D341Med (cell line): ENCODE measurements at regions not wholly inside any gene's neighbourhood (a gene's known extent, or its start where the extent isn't known, plus 50 kb on each side); places are given as distances from the start of the nearest gene placed in this dataset.
"Not testable (repeated sequence)": the region's sequence is repeated elsewhere in the genome, so short reads cannot be mapped to it uniquely, and the experiment has no call there.

Experiments
- DNase-seq: peaks from one replicate; pipeline ENCODE4 v3.0.0; 2012; ENCODE audit warnings: low spot score

DNA sequence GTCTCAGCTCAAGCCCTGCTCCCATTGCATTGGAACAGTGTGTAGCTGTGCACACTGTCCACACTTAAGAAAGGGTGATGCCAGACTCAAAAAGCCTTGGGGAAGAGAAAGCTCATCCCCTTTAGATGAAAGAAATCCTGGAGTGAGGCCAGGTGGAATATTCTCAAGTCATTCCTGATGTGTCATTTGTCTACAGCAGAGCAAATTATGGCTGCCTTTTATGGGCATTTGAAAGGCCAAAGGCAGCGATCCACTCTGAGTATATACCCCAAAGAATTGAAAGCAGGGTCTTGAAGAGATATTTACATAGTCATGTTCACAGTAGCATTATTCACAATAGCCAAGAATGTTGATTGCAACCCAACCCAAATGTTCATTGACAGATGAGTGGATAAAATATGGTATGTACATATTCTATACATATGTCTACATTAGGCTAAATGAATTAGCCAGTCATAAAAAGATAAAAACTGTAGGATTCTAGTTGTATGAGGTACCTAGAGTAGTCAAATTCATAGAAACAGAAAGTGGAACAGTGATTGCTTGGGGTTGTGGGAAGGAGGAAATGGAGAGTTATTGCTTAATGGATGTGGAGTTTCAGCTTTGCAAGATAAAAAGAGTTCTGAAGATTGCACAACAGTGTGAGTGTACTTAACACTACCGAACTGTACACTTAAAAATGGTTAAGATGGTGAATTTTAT is 214.9 kb downstream of the KCNRG start:
- DNase-seq = no peak

DNA sequence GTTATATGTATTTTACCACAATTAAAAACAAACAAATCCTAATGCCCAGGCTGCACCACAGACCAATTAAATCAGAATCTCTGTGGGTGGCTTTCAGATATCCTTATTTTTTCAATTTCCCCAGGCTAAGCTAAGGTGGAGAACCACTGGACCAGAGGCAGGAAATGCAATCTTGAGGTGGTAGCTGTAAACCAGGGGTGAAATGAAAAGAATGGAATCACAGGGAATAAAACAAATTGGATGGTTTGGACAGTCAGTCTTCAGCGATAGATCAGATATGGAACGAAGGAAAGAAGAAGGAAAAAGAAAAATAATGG is 215.4 kb downstream of the KCNRG start:
- no peak for DNase-seq

DNA sequence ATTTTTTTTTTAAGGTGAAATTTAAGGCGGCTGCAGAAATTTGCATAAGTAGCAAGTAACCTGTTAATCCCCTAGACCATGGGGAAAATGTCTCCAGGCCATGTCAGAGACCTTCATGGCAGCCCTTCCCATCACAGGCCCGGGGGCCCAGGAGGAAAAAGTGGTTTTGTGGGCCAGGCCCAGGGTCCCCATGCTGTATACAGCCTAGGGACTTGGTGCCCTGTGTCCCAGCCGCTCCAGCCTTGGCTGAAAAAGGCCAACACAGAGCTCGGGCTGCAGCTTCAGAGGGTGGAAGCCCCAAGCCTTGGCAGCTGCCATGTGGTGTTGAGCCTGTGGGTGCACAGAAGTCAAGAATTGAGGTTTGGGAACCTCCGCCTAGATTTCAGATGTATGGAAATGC is 218.3 kb downstream of the KCNRG start:
- not testable (repeated sequence) for DNase-seq

DNA sequence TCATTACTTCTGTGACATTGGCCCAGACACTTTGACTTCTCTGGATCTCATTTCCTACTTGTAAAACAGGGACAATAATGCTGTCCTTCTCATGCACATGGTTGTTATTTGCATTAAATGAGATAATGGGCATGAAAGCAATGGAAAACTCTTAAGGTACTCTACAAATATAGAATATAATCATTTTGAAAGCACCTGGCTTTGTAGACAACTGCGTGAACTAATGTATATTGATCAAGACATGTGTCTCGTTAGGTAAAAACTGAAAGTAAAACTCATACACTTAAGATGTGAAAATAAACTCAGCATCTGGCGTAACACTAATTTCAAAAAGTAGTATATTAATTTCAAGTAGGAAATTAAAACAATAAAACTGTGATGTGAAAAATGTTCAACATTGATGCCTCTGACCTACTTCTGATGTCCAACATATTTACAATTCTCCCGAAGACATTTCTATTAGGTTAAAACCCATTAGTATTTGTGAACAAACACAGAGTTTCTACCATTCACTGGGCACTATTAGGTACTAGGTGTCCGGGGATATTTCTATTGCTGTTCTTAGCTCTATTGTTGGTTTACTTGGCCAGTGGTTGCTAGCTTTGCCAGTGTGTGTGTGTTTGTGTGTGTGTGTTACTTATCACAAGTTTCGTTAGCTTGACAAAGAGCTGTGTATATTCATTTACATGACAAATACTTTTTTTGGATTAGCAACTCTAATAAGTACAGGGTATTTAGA is 220.5 kb downstream of the KCNRG start:
- DNase-seq = no peak

DNA sequence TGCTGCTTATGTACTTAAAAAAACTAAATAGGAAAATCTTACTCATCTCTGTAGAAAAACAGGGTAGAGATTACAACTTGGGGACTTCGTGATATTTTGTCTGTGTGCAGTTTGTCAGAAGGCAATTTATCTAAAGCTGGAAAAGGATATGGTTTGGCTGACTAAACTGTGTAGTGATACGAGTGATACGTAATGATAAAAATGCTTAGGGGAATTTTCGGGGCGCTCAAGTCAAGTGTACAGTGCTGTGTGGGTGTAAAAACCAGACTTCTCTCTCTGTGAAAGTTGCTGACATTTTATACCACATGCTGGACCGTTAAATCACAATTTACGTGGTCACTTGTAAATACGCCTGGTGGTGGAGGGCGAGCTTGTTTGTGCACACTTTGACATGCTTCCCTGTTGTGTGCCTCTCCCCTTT is 221.7 kb downstream of the KCNRG start:
- no peak for DNase-seq

DNA sequence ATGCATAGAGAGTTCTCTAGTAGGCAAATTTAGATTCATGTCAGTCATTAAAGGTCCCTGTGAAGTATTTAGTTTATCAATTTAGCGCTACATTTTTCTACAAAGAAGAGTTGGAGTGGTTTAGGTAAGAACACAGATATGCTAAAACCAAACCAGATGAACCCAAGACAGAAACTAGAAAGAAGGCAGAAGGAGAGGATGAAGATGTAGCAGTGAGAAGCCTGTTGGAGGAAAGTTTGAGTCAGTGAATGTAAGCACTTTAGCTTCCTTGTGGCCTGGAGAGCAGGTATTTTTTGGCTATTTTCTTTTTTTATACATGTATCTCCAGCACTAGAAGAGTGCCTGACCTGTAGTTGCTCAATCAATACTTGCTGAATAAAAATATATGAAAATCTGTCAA is 223.7 kb downstream of the KCNRG start:
- no peak for DNase-seq

DNA sequence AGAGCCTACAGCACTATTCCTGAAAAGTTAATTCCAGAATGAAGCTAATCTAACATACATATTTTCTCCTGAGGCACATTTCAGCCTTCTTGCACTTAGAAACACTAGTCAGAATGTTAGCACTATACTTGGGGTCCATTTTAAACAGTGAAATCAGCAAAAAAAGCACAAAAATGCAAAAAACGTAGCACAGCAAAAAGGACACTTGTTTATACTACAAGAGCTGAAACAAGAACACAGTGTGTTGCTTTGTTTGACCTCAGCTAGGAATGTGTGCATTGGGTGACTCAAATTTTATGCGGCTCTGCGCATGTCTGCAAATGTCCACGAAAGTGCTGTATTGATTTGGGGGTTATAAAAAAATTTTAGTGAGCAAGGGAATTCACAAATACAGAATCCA is 226.2 kb downstream of the KCNRG start:
- DNase-seq = no peak

DNA sequence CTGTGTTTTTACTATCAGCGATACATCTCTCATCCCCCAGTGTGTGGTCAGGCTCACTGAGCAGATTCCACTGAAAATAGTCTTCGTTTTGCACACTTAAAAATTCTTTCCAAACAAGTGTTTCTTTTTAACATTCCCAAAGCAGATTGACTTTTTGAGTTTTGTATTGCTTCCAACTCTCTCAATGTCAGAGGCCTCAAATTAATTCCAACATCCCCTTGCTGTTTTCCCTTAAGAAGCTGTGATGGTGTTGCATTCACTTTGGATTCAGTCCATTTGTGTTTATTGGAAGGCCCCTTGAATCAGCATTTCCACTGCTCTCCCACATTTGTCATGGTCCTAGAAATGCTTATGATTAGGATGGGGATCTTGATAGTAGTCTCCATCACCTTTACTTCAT is 228.7 kb downstream of the KCNRG start:
- no peak for DNase-seq

DNA sequence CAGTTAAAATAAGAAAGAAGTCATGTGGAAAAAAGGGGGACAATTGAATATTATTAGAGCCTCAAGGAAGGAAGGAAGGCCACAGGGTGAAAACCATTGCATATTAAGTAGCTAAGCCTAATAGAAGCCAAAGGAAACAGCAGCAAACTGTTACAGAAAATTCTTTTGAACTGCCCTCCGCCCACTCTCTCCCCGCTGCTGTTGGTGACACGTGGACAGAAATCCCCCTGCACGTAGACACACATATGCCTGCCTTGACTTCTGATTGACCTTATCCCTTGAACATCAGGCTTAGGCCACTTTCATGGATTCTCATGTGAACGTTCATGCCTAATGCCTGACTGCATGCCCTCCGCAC is 229.1 kb downstream of the KCNRG start:
- DNase-seq = no peak

DNA sequence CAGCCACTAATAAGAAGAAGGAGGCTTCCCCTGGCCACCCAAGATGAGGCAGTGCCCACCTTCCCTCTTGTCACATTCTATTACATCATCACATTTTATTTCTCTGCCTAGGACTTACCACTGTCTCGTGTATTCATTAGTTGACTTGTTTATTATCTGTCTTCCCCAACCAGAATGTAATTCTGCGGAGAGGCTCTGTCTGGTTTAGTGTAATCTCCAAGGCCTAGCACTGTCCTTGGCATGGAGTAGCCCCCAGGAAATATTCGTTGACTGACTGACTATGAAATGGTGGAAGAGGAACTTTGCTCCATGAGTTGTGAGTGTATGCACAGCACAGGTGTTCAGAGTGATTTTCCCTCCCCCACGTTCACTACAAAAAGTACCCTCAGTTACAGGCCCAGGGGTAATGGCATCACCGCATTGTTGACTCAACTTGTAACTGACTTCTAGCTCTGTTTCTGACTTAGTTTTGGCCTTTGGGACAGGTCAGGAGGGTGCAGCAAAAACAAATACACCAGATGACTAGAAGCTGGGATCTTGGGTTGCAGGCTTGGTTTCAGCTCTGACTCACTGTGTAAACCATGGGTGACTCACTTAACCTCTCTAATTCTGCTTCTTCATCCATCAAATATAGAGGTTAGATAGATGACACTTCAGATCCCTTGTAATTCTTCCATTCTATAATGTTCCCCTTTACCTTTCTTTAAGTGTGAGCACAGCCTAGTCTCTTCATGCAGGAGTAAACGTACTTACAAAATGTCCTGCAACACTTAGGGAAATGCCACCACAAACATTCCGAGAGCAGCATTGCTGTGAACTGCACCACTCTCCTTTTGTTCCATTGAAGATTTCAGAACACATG is 229.7 kb downstream of the KCNRG start:
- DNase-seq = no peak

DNA sequence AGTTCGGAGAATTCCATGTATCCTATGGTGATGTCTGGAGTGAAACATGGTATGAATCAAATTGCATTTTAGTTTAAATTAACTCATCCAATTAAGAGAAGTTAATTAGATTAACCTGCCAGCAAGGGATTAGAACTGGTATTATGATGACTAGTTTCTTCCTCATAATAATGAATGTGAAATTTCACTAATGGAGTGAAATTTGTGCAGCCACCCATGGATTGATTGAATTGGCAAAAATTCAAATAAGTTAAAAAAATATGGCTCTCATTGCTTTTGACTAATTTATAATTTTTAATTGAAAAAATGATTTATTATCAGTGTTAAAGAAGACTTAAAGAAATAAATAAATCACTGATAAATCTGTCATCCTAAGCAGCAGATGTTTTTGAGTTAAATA is 232.0 kb downstream of the KCNRG start:
- DNase-seq = no peak

DNA sequence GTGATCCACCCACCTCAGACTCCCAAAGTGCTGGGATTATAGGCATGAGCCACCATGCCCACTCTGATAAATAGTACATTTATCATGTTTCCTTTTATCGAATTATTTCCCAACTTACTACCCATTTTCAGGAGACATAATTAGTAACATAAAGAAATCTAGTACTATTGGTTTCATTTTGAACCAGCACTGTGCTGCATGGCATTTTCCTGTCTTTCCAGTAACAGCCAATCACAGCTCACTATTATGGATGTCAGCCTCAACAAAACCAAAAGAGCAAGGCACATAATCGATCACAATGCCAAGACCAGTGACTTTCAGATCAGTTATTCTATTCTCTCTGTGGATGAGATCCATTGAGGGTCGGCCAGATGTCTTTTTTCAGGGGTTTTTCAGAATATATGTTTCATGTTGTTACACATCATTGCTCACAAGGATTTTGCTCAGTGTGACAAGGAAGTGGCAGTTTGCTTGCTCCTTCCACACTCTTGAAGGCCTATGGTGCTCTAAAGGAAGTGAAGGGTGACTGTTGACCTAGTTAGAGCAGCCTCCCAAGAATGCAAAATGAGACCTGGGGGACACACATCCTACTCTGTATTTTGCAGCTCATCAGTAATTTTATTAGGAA is 233.4 kb downstream of the KCNRG start:
- no peak for DNase-seq

DNA sequence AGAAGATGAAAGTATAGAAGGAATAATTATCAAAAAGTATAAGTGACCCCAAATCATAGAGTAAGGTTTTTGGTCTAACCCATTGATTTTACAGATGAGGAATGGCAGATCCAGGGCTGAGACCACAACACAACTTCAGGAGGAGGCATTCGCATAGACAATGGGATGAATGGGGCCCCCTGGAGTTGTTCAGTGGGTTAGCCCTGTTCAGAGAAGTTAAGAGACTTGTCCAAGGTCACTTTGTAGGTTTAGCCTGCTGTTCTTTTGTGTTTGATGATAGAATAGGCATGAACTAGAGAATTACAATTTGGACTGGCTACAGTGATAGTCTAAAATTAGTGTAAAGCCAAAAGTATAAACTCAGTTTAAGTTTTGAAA is 233.9 kb downstream of the KCNRG start:
- DNase-seq = no peak

DNA sequence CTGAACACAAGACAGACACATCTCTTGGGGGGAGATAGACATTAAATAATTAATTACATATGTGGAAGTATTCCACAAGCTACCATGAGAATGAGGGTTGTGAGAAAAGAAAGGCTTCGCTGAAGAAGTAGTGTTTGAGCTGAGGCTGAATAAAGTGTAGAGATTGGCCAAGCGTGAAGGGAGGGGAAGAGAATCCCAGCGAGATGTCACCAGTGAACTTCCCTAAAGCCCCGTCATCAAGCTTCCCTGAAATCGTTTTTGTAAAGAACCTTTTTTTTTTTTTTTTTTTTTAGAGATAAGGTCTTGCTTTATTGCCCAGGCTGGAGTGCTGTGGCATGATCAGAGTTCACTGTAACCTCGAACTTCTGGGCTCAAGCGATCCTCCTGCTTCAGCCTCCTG is 235.2 kb downstream of the KCNRG start:
- DNase-seq = no peak

DNA sequence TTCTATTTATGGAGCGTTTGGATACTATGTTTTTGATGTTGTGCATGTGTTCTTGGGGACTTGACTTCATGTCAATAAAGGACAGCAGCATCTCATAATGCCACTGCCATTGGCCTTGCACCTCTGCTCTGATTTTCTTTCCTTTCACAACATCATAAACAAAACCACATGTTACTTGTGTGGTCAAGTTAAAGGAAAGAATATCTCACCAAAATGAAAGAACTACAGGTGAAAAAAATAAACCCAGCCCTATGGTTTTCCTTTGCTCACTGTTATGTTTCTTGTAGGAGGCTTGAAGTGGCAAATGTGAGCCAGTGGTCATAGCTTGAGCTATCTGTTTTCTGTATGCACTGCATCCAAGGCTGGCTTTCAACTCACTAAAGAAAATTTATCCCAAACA is 240.4 kb downstream of the KCNRG start:
- DNase-seq = no peak

DNA sequence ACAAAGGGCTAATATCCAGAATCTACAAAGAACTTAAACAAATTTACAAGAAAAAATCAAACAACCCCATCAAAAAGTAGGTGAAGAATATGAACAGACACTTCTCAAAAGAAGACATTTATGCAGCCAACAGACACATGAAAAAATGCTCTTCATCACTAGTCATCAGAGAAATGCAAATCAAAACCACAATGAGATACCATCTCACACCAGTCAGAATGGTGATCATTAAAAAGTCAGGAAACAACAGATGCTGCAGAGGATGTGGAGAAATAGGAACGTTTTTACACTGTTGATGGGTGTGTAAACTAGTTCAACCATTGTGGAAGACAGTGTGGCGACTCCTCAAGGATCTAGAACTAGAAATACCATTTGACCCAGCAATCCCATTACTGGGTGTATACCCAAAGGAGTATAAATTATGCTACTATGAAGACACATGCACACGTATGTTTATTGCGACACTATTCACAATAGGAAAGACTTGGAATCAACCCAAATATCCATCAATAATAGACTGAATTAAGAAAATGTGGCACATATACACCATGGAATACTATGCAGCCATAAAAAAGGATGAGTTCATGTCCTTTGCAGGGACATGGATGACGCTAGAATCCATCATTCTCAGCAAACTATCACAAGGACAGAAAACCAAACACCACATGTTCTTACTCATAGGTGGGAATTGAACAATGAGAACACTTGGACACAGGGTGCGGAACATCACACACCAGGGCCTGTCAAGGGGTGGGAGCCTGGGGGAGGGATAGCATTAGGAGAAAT is 241.5 kb downstream of the KCNRG start:
- DNase-seq = not testable (repeated sequence)

DNA sequence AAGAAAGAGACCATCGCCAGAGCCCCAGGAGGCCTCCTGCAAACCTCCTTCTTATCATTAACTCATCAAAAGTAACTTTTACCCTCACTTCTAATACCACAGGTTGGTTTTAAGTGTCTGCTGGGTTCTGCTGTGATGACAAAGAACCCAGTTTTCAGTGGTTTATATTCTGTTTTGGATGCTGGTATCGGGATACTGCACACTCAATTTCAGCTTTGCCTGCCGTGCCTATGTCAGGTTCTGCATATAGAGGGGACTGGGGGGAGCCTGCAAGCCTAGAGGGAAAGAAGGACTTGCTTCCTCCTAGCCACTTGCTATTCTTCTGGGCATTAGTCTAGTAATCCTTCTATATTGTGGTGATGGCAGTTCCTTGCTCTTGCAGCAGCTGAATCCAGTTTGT is 242.4 kb downstream of the KCNRG start:
- DNase-seq = no peak

DNA sequence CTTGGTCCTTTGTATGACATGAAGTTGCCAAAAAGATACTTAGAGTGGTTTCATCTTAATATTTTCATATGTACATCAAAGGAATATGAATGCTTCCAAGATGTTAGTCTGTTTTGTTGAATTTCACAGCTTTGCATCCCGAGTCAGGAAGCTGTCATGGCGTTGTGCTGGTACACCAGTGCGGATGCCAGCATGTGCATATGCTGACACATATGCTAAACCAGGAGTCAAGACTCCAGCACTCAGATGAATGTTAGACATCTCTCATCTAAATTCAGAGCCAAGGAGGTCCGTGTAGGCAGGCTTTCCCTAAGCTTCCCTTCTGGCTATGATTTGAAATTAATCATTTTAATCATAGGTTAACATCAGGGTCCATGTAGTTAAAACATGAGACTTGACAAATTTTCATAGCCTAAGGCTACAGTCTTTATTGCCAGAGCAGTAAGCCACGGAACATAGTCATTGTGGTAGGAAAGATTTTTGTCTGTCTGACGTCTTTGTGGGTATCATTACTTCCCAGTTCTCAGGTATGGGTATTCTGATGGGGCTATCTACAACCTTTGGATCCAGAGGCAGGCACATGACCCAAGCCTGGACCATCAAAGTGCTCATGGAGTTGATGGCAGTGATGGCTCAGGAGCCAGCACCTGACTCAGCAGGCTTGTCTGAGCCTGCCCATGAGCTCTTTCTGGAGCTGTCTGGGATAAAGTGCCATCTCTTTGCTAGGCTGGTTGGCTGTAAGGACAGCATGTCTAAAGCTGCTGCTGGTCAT is 246.1 kb downstream of the KCNRG start:
- DNase-seq = no peak

DNA sequence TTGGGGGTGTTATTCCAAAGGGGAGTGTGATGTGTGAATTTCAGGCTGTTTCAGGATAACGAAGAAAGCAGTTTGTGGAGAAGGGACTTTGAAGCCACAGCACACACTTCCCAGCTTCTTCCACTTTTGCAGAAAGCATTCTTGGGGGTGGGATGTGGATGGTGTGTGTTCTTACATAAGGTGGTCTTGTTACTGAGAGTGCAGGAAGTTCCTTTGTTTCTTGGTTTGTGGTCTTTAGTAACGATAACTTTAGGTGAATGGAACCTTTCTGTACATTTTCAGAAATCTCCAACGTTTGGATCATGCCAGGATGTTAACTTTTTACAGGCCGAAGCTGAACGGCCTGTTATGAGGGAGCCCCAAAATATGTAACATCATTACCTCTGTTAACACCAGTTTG is 251.8 kb downstream of the KCNRG start:
- DNase-seq = no peak

DNA sequence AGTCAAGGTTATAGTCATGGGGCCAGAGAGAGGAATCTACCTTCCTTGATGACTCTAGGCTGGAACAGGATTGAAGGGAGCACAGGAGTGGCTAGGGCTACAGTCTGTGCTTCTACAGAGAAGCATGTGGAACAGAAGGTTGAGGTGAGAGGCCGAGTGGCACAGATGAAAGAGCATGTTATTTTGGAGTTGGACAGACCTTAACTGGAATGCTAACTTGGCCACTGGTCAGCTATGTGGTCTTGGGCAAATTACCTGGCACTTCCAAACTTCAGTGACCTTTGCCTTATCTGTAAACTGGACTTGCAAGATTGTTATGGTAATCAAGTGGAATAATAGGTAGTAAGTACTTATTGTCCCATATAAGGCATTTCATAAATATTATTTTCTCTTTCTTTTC is 252.7 kb downstream of the KCNRG start:
- DNase-seq = no peak

DNA sequence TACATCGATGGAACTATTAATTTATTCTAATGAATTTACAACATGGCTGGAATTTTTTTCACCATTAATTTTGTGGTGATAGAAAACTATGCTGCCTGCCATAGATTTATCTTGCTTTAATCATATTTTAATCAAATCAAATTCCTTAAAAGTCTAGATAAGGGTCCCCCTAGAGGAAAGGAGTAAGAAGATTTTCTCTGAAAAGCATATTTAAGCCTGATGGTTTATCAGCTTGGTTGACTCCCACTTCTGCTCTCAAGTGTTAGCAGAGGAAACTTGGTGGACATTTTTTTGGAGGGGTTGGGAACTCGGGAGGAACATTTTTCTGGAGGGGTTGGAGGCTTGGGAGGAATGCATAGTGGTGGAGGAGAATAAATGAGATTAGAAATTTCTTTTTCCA is 253.3 kb downstream of the KCNRG start:
- no peak for DNase-seq
